ENCODE measurements at regions not wholly inside any gene's neighbourhood (a gene's known extent, or its start where the extent isn't known, plus 50 kb on each side); places are given as distances from the start of the nearest gene placed in this dataset.

DNA sequence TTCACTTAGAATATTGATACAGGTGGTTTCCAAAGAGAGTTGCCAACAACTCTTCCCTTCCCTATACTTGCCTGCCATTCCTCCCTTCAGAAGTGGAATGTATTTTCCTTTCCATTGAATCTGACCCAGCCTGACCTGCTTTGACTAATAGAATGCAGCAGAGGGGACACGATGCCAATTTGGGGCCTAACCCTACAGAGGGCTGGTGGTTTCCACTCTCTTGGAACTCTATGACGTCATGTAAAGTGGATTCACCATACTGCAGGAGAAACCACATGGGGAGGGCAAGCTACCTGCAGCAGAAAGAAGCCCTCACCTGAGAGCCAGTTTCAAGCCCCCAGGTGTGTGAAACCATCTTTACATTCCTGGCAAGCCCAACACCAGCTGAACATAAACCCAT, 98.9 kb upstream of the TRIB2 start:
- TF ChIP-seq, protein P1, sequence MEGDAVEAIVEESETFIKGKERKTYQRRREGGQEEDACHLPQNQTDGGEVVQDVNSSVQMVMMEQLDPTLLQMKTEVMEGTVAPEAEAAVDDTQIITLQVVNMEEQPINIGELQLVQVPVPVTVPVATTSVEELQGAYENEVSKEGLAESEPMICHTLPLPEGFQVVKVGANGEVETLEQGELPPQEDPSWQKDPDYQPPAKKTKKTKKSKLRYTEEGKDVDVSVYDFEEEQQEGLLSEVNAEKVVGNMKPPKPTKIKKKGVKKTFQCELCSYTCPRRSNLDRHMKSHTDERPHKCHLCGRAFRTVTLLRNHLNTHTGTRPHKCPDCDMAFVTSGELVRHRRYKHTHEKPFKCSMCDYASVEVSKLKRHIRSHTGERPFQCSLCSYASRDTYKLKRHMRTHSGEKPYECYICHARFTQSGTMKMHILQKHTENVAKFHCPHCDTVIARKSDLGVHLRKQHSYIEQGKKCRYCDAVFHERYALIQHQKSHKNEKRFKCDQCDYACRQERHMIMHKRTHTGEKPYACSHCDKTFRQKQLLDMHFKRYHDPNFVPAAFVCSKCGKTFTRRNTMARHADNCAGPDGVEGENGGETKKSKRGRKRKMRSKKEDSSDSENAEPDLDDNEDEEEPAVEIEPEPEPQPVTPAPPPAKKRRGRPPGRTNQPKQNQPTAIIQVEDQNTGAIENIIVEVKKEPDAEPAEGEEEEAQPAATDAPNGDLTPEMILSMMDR (IDR thresholded peaks at IDR 0.05; ENCODE audit: low read depth, low read length), result no peak
- TF ChIP-seq EZH2phosphoT487 (IDR thresholded peaks at IDR 0.05; ENCODE audit: low read depth), result no peak
